ENCODE measurements at regions not wholly inside any gene's neighbourhood (a gene's known extent, or its start where the extent isn't known, plus 50 kb on each side); places are given as distances from the start of the nearest gene placed in this dataset.

DNA sequence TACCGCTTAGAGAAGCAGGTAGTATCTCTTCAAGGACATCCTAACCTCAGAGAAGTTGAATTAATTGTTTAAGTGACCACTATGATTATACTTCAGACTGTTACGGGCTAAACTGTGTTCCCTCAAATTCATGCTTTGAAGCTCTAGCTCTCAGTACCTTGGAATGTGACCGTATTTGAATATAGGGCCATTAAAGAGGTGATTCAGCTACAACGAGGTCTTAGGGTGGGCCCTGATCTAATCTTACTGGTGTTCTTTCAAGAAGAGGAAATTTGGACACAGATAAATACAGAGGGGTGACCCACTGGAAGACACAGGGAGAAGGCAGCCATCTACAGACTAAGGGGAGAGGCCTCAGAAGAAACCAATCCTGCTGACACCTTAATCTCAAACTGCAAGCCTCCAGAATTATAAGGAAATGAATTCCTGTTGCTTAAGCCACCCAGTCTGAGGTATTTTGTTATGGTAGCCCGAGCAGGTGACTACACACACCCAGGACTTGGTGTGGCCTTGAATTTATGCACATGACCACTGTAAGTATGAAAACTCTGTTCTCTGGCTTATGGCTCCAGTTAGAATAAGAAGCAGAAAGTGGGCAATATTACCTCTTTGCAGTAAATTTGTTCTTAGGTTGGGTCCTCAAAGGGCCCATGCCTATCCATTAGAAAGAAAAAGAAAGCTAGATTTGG lies 249.1 kb downstream of the DHX35 start:
- TF ChIP-seq, protein P1, sequence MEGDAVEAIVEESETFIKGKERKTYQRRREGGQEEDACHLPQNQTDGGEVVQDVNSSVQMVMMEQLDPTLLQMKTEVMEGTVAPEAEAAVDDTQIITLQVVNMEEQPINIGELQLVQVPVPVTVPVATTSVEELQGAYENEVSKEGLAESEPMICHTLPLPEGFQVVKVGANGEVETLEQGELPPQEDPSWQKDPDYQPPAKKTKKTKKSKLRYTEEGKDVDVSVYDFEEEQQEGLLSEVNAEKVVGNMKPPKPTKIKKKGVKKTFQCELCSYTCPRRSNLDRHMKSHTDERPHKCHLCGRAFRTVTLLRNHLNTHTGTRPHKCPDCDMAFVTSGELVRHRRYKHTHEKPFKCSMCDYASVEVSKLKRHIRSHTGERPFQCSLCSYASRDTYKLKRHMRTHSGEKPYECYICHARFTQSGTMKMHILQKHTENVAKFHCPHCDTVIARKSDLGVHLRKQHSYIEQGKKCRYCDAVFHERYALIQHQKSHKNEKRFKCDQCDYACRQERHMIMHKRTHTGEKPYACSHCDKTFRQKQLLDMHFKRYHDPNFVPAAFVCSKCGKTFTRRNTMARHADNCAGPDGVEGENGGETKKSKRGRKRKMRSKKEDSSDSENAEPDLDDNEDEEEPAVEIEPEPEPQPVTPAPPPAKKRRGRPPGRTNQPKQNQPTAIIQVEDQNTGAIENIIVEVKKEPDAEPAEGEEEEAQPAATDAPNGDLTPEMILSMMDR (IDR thresholded peaks at IDR 0.05; ENCODE audit: low read depth, low read length, poor library complexity, severe bottlenecking), result no peak
- no peak for TF ChIP-seq EZH2phosphoT487 (IDR thresholded peaks at IDR 0.05; ENCODE audit: borderline replicate concordance, low read length)

Measured in DOHH2 (cell line).